ENCODE measurements at regions not wholly inside any gene's neighbourhood (a gene's known extent, or its start where the extent isn't known, plus 50 kb on each side); places are given as distances from the start of the nearest gene placed in this dataset.

DNA sequence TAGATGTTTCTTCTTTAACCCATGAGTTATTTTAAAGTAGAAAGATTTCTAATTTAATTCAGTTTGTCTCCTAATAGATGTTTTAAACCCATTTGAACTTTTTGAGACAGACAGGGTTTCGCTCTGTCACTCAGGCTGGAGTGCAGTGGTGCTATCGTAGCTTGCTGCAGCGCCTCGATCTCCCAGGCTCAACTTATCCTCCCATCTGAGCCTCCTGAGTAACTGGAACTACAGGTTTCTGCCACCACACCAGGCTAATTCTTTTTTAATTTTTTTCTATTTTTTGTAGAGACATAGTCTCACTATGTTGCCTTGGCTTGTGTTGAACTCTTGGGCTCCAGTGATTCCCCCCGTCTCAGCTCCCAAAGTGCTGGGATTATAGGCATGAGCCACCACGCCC, 53.0 kb upstream of the RAB18 start:
- DNase-seq (ENCODE audit: low read depth), result no peak

DNA sequence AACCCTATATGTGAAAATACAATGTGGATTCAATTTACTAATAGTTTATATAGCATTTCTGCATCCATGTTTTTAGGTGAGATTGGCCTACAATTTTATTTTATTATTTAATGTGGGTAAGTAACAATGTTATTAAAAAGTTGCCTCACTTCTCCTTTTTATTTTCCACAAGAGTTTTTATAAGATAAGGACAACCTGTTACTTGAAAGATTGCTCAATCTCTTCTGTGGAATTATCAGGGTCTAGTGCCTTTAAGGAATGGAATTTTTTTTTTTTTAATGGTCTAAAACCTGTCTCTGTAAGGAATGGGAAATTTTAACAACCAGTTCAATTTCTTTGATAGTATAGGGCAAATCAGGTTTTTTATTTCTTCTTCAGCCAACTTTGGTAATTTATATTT, 53.9 kb upstream of the RAB18 start:
- DNase-seq (ENCODE audit: low read depth), result no peak

DNA sequence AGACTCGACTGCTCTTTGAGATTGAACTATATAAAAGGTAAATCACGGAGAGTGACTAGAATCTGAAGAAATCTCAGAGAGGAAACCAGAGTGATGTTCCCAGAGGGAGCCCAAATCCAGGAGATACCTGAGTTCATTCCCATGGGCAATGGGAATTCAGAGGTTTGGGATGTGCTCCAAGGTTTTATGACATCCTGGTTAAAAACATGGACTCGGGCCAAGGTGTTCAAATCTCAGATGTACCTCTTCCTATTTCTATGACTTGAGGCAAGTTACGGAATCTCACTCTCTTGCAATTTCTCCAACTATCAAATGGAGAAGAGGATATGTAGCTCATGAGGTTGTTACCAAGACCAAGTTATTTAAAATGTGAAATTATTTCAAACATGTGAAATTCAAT, 54.5 kb upstream of the RAB18 start:
- DNase-seq (ENCODE audit: low read depth), result no peak

DNA sequence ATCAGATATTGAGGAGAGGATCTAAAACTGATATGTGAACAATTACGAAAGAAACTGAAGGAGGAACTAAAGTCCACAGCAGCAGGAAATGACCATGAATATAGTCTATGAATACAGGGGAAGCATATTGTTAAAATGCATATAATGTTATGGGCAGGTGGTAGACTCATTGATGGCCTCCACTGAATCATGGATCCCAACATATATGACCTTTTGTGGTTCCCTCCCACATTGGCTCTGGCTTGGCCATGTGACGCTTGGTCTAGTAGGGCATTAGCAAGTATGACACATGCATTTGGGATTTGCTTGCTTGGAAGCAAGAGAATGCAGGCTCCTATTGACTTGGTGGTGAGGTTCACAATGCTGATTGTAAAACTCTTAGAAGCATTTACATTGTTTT, 55.2 kb upstream of the RAB18 start:
- peak; percentile 23 for DNase-seq (ENCODE audit: low read depth)

DNA sequence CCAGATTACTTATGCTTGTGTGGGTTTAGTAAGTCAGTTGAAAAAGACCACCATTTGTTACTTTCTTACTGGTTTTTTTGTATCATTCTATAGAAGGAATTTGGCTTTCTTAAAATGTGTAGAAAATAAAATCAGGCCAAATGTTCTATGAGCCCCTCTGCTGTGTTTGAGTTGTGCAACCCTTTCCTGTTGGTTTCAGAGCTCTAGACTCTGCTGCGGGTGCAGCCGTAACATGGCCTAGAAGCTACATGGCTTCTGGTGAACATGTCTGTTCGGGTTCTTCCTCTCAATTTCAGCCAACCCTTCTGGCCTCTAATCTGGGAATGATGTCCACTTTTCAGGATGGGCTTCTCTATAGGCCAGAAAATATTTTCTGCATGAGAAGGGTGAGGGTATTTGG, 56.6 kb upstream of the RAB18 start:
- DNase-seq (ENCODE audit: low read depth), result no peak

DNA sequence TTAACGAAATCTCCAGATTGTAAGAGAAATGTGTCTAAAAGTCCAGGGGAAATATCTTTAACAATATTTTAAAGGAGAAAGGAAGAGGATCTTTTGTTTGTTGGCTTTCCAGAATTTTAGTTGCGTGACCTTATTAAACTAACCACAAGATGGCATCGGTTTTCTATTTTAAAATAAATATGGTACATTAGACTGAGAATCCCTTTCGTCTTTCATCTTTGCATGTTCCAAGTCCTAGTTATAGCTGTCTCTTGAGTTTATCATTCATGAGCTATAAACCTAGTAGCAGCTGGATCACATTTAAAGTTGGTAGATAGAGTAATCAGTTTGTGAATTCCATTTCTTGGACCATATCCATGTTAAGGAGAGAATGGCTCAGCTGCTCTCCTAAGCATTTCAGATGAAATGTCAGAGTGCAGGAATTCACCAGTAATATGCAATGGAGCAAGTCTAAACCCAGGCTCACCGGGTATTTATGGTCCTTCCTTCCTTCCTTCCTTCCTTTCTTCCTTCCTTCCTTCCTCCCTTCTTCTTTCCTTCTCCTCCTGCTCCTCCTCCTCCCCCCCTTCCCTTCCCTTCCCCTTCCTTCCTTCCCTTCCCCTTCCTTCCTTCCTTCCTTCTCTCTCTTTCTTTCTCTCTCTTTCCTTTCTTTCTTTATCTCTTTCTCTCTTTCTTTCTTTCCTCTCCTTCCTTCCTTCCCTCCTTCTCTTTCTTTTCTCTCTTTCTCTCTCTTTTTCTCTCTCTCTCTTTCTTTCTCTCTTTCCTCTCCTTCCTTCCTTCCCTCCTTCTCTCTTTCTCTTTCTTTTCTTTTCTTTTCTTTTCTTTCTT, 57.8 kb upstream of the RAB18 start:
- no peak for DNase-seq (ENCODE audit: low read depth)

DNA sequence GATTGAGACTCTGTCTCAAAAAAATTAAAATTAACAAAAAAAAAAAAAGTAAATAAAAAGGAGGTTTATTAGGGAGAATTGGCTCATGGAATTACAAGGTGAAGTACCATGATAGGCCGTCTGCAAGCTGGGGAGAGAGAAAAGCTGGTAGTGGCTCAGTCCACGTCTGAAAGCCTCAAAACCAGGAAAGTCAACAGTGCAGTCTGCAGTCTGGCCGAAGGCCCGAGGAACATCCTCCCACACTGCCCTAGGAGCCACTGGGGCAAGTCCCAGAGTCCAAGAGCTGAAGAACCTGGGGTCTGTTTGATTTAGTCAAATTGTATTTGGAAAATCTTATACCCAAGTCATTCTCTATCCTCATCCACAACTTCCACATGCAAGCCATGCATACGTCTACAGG, 59.0 kb upstream of the RAB18 start:
- no peak for DNase-seq (ENCODE audit: low read depth)

DNA sequence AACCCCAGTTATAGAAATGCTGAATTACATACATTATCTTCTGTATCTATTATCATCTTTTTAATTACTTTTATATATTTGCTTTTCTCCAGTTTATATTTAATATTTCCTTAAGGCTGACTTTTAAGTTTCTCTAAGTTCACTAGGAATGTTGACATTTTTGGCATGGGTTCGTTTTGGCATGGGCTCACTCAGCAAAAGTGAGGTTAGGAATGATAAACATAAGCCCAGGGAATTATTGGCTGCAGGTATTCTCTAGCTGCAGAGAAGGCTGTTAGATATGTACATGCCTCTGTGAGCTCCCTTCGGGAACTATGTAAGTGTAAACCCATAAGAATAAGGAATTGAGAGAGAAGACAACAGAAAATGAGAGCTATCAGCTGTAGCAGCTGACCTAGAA, 63.6 kb upstream of the RAB18 start:
- DNase-seq (ENCODE audit: low read depth), result no peak

DNA sequence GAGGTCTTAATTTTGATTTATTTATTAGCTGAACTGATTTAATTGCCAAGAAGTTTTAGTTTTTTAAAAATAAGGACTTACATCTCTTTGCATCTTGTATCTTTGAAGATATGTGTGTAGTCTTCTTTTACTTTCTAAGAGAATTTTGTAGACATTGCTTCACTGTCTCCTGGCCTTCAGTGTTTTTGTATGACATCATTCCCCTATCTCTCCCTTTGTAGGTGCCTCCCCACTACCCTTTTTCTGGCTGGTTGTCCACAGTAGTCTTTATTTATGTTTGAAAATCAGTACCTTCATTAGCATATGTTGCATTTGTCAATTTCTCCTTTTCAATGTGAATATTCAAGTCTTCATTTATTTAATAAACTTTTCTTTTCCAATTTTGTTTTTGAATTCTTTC, 64.1 kb upstream of the RAB18 start:
- no peak for DNase-seq (ENCODE audit: low read depth)

DNA sequence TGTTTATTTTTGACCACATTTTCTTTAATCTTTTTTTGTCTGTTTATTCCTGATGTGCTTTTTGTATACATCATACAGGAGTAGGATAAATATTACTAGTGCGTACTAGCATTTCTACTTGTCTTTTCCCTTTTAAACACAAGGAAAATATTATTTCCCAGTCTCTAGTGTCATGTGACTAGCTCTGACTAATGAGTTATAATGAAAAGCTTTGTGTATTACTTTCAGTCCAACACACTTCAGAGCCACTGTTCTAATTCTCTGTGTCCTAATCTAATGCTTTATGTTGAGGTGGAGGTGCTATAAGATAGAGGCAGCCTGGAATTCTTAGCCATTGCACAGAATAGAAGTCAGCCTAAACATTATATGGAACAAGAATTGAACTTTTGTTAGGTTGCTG, 65.0 kb upstream of the RAB18 start:
- DNase-seq (ENCODE audit: low read depth), result no peak

DNA sequence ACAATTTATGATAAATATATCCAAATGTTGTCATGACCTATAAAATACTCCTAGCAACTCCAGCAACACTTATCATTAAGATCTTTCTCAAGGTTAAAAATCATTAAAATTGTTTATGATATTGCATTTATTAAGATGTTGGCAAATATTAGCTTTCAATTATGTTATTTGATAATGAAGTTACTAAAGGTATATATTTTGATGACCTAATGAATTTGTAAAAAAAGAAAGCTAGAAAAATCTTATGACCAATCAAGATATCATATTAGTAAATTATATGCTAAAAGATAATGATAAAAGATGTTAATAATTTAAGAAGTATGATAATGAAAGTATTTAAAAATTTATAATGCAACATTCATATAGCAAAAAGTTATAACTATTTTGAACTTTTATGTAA, 66.3 kb upstream of the RAB18 start:
- no peak for DNase-seq (ENCODE audit: low read depth)

DNA sequence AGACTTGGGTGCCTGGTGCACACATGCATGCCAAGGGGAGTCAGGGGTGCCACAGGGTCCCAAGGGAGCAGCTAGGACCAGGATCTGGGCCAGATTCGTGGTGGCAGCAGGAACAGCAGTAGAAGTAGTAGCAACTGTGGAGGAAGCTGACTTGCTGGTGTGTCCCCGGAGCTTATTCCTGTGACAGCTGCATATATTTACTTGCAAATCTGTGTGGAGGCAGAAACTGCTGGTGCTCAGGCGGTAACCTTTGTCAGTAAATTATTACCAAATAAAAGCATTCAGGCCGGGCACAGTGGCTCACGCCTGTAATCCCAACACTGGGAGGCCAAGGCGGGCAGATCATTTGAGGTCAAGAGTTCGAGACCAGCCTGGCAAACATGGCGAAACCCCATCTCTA, 67.4 kb upstream of the RAB18 start:
- no peak for DNase-seq (ENCODE audit: low read depth)

DNA sequence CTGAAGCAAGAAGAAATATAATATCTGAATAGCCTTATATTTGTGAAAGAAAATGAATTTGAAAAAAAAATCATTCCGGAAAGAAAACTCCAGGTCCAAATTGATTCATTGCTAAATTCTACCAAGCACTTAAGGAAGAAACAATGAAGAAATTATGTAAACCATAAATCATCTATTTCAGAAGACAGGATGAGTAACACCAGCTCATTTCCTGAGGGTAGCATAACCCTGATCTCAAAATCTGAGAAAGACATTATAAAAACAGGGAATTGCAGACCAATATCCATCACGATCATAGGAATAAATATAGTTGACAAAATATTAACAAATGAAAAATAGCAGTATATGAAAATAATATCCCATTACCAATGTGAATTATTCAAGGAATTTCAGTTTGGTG, 70.1 kb upstream of the RAB18 start:
- no peak for DNase-seq (ENCODE audit: low read depth)

DNA sequence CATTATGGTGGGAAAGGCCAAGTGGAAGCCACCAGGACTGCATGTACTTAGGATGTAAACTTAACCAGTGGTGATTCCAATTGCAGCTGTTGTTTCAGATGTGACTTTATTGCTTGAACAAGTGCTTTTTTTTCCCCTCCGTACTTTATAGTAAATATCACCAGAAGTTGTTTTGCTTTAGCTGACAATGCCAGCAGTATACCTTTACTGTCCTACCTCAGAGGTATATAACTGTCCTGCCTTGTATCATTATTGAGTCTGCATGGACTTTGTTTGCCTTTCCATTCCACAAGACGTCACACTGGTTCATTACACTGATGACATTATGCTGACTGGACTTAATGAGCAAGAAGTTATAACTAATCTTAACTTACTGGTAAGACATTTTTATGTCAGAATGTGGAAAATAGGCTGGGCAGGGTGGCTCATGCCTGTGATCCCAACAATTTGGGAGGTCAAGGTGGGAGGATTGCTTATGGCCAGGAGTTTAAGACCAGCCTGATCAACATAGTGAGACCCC, 77.1 kb upstream of the RAB18 start:
- no peak for DNase-seq (ENCODE audit: low read depth)

DNA sequence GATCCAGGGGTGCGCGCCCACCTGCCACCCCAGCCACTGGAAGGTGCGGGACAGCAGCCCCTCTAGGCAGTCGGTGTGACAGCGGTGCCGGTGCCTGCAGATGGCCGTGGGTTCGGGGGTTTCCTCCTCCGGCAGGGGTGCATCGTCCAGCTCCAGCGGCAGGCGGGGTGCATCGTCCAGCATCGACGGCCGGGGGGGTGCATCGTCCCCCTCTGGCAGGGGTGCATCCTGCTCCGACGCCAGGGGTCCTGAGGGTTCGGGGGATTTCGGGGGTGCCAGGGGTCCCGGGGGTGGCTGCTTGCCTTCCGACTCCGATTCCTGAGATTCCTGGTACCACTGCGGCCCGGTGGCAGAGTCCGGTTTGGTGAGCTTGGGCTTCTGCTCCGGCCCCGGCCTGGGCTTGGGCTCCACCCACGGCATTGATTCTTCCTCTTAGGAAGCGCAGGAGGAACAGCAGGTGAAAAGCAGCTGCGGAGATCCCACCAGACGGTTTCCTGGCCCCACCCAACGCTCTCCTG, 90.2 kb upstream of the RAB18 start:
- no peak for DNase-seq (ENCODE audit: low read depth)

DNA sequence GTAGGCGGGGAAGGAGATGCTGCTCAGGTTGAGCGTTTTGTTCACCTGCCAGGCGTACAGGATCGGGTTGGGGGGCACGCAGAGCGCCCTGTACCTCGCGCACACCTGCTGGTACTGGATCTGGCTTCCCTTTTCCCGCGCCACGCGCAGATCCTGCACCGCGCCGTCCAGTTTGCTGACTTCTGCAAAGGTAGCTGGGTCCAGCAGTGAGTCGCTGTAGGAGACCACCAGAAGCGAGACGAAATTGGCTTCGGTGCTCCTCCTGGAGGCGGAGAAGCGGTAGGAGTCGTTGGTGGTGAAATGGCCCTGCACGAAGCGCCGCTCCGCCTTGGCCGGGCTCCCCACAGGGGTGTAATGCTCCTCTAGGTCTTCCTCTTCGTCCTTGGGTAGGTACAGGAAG, 90.7 kb upstream of the RAB18 start:
- DNase-seq (ENCODE audit: low read depth), result no peak

DNA sequence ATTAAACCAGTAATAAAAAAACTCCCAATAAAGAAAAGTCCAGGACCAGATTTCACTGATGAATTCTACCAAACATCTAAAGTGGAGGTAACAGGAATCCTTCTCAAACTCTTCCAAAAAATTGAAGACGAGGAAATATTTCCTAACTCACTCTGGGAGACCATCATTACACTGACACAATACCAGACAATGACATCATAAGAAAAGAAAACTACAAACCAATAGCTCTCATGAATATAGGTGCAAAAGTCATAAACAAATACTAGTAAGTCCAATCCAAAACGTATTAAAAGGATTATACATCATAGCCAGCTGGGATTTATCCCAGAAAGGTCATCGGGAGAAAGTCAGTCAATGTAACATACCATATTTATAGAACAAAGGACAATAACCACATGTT, 94.0 kb upstream of the RAB18 start:
- DNase-seq (ENCODE audit: low read depth), result no peak

DNA sequence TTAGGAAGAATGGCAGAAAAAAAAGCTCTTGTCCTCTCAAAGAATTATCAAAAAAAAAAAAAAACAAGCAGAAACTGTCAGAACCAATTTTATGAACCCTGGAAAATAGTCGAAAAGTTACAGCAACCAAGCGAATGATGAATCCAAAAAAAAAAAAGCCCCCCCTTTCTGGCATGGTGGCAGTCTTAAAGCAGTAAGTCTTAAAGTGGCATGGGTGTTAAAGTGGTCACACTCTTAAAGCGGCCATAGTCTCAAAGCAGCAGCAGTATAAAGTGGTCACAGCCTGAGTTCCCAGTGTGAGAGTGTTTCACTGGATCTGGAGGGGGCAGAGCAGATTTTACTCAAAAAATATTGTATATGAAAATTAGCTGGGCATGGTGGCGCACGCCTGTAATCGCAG, 96.8 kb upstream of the RAB18 start:
- no peak for DNase-seq (ENCODE audit: low read depth)

DNA sequence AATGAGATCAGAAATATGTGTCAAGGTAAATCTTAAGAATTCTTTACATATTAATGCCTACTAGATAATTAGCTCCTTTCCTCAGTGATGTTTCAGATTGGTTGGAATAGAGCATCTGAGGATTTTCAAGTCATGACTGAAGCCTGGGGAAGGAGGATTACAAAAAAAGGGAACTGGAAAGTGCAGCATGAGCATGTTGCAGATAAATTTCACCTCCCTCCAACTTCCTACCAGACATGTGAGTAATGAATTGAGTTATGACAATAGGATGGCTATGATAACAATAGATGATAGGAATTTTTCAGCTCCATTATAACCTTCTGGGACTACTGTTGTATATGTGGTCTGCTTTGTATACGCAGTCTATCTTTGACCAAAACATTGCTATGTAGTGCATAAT, 104.2 kb upstream of the RAB18 start:
- DNase-seq (ENCODE audit: low read depth), result no peak

DNA sequence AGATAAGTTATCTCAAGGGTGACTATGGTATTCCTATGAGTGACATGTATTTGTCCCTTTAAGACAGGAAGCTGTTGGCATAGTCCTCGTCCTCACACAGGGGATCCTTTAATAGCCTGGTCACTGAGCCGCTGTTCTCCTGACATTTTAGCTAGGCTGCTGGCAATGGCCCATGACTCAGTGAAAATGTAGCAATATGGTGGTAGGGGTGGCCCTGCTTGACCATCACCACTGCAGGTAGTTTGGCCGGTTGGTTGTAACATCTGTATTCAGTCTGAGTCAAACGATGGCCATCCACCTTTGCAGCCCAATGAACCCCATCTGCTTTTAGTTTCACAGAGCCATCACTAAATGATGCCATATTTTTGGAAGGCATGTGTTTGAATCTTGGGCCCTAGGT, 110.1 kb upstream of the RAB18 start:
- DNase-seq (ENCODE audit: low read depth), result no peak

DNA sequence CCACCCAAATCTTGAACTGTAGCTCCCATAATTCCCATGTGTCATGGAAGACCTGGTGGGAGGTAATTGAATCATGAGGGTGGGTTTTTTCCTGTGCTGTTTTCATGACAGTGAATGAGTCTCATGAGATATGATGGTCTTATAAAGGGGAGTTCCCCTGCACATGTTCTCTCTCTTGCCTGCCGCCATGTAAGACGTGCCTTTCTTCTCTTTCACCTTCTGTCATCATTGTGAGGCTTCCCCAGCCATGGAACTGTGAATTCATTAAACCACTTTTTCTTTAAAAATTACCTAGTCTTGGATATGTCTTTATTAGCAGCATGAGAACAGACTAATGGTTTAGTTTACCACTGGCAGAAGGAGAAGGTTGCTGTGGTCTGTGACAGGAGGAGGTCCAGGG, 111.5 kb upstream of the RAB18 start:
- DNase-seq (ENCODE audit: low read depth), result no peak

DNA sequence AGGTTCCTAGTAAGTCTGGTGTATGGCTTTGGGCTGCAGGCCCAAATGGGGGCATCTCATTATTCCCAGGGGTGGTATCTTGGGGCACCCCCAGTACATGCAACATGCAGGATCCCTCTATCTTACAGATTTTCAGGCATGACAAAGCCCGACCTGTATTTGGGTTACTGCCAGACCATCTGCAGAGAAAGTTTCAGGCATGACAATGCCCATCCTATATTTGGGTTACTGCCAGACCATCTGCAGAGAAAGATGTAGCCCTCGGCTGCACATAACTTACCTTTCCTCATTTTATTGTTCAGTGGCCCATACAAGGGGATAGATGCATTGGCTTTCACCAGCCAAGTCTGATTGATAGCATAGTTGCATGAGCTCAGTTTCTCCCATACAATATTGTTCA, 112.2 kb upstream of the RAB18 start:
- DNase-seq (ENCODE audit: low read depth), result no peak

DNA sequence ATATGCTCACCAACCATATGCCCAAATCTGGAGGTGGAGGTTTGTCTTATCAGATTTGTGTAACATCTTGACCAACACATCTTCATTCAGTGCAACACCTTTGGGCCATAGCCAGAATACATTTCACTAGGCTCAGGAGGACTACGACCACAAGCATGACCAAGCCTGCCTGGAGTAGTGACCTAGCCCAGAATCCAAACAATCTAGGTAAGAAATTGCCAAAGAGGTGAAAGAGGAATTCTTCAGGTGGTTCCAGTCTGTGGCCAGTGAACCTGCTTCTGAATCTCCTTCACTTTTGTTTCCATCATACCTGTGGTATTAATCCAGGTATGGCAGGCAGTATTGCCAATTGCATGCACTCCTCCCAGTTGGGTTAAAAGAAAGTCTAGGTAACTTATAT, 112.8 kb upstream of the RAB18 start:
- no peak for DNase-seq (ENCODE audit: low read depth)

DNA sequence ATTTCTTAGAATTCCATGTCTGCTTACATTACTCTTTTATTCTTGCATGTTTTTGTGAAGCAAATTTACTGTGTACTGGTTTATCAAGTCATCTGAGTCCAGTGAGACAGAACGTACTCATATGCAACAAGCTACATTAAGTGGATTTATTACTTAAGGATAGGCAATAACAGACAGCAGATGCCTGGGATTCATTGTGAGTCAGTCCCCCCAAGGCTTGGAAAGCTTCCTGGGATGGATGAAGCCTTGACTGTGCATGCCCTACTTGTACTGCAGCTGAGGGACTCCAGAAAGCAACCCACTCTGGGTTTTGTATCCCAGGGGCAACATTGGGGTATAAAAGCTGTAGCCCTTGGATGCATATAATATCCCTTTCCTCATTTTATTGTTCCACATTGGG, 113.4 kb upstream of the RAB18 start:
- DNase-seq (ENCODE audit: low read depth), result no peak
